ENCODE measurements at regions not wholly inside any gene's neighbourhood (a gene's known extent, or its start where the extent isn't known, plus 50 kb on each side); places are given as distances from the start of the nearest gene placed in this dataset.
"Not testable (repeated sequence)": the region's sequence is repeated elsewhere in the genome, so short reads cannot be mapped to it uniquely, and the experiment has no call there.

DNA sequence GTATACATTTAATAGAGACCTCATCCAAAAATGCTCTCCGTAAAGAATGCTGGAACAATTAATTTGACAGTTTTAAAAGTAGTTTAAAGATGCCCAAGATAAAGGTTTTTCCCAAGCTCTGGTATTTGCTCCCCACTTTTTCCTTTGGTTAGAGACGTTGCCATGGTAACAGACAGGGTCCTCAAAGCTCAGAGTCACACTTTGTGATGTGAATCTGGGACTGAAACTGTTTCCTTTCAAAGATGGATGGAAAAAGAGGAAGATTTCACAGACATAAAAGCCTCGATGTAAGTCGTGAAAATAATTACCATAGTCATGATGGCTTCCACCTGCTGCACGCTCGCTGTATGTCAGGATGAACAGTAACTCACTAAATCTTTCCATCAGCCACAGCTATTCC lies 229.5 kb downstream of the MSX2 start:
- DNase-seq, result no peak

DNA sequence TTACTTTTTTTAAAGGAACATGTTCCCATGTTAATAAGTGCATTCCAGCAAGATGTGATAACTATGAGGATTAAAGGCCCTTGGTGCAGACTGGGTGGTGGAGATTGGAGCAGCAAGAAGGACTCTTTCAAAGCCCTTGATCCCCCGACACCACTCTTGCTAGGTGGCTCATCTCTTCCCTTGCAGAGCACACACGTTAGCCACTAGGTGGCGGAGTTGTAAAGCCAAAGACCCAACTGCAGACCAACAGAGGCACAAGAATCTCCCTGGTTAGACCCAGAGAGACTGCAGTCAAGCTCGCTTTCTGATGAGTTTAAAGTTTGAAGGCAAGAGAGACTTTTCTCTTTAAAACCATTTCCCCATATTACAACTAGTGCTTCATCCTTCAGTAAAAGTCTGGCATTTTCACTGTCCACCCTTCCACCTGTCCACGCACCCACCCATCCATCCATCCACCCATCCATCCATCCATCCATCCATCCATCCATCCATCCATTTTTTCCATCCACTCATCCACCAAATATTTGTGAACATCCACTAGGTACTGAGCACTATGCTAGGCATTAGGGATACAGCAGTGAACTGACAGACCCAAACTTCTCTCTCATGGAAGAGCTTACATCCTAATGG lies 226.9 kb downstream of the MSX2 start:
- DNase-seq, result peak; percentile 51

- DNase-seq, result no peak
Observed at GRCh38 chr5:174947548-174947947, 223.2 kb downstream of the MSX2 start.

- no peak for DNase-seq
Observed at GRCh38 chr5:174945853-174946252, 221.5 kb downstream of the MSX2 start.

- peak; percentile 82 for DNase-seq
Observed at GRCh38 chr5:174943785-174944184, 219.4 kb downstream of the MSX2 start.

DNA sequence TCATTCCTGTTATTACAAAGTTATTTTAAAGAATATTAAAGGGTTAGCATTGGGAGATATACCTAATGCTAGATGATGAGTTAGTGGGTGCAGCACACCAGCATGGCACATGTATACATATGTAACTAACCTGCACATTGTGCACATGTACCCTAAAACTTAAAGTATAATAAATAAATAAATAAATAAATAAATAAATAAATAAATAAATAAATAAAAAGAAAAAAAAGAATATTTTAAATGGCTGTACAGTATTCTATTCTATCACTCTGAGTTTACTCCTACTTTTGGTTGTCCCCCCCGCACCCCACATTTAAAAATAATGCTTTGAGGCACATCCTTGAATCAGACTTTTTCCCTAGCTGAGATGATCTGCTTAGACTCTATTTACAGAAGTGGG lies 218.6 kb downstream of the MSX2 start:
- DNase-seq, result not testable (repeated sequence)

GRCh38 chr5:174937201-174938123 lies 213.1 kb downstream of the MSX2 start:
- DNase-seq, result no peak

- peak; percentile 4 for DNase-seq
Observed at GRCh38 chr5:174935854-174936474, 211.6 kb downstream of the MSX2 start.

- not testable (repeated sequence) for DNase-seq
Observed at GRCh38 chr5:174931033-174931432, 206.7 kb downstream of the MSX2 start.

- no peak for DNase-seq
Observed at GRCh38 chr5:174925586-174925985, 201.2 kb downstream of the MSX2 start.

DNA sequence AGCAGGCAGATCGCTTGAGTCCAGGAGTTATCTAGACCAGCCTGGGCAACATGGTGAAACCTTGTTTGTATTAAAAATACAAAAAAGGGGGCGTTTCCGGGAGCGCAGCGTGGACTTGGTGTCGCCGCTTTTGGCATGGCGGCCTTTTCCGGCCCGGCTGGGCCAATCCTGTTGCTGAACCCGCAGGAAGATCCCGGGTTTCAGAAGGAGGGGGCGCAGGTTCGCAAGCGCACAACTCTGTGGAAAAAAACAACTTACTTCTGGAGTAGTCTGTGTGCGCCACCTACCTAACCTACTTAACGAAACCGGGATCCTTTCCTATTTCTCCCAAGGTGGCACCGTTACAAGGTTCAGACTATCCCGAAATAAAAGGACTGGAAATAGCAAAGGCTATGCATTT lies 198.6 kb downstream of the MSX2 start:
- DNase-seq, result no peak

DNA sequence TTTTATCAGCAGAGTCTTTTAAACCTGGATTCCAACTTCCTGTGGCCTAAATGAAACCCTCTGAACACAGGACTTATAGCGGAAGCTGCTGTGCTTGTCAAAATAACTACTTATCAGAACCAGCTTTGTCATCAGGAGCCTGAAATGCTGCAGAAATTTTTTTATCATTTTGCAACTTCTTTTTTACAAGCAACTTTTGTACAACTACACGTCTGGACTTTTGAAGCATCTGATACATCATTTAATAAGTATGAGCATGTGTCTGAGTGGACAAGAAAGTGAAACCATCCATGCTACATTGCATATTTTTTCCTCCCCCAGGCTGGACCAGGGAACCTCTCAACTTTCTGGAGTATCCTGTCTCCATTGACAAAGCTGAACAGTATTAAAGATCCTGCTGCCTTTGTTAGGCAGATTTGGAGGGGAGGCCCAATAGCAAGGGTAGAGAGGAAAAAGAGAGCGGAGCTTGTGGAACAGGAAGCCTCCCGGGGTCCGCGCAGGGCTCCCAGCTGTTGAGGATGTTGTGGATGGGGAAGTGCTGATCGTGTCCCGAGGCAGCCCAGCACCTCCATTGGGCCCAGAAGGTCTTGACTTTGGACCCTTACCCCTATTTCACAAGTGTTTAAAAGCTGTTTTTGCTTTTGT lies 196.6 kb downstream of the MSX2 start:
- DNase-seq, result no peak

DNA sequence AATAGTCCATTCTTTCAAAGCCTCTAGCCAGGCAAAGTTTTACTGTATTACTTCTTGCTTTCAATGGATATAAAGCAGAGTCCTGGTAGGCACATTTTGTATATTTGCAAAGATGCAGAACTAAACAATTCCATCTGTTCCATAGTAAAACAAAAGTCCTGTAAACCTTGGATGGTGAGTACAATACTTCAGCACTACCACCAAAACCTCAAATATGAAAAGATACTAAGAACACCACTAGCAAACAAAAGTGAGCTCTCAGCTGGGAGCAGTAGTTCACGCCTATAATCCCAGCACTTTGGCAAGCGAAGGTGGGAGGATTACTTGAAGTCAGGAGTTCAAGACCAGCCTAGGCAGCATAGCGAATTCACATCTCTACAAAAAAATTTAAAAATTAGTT lies 195.0 kb downstream of the MSX2 start:
- DNase-seq, result no peak

- no peak for DNase-seq
Observed at GRCh38 chr5:174918655-174919054, 194.3 kb downstream of the MSX2 start.

GRCh38 chr5:174917976-174918554 lies 193.7 kb downstream of the MSX2 start:
- DNase-seq, result no peak

GRCh38 chr5:174917435-174917834 lies 193.1 kb downstream of the MSX2 start:
- not testable (repeated sequence) for DNase-seq

DNA sequence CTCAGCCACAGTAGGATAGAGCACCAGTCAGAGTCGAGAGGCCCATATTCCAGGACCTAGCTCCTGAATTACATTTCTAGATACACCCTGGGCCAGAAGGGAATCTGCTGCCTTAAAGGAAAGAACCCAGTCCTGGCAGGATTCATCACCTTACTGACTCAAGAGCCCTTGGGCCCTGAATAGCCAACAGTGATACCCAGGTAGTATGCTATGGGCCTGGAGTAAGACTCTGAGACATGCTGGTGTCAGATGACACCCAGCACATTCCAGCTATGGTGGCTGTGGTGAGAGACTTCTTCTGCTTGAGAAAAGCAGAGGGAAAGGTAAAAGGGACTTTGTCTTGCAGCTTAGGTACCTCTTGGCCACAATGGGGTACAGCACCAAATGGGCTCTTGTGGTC lies 192.5 kb downstream of the MSX2 start:
- DNase-seq, result not testable (repeated sequence)

DNA sequence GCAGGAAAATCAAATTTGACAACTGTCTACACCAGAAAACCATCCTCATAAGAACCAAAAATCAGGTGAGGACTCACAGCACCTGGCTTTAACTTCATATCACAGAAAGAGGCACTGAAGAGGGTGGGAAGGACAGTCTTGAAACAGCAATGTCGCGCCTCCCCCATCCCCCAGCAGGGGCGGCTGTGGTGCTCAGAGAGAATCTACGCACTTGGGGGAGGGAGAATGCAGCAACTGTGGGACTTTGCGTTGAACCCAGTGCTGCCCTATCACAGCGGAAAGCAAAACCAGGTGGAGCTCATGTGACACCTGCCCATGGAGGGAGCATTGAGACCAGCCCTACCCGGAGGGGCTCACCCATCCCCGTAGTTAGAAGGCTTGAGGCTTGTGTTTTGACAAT lies 191.8 kb downstream of the MSX2 start:
- no peak for DNase-seq

- DNase-seq, result no peak
Observed at GRCh38 chr5:174911118-174911517, 186.7 kb downstream of the MSX2 start.

- DNase-seq, result peak; percentile 46
Observed at GRCh38 chr5:174910245-174910737, 185.9 kb downstream of the MSX2 start.

- peak; percentile 48 for DNase-seq
Observed at GRCh38 chr5:174903172-174903732, 178.9 kb downstream of the MSX2 start.

- DNase-seq, result no peak
Observed at GRCh38 chr5:174901336-174901735, 177.0 kb downstream of the MSX2 start.

Measured in MV-4-11 (cell line).